ENCODE measurements at regions not wholly inside any gene's neighbourhood (a gene's known extent, or its start where the extent isn't known, plus 50 kb on each side); places are given as distances from the start of the nearest gene placed in this dataset.

DNA sequence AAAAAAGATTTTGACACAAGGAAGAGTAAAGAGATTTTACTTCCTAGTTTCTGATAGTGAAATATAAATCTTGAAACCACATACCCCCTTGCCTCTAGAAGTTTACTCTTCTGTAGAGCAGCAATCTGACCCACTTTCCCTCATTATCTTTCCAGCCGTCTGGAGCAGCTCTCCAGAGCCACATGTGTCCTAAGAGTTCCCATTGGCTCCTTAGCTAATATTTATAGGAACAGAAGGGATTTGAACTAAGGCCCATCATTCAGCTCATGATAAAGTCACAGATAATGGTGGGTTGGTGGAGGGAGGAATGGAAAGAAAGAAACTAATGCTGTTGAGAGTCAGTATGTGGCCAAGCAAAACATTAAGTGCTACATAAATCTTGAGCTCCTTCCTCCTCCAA, 121.8 kb downstream of the INHBA start:
- no TSS peak for BruUV-seq (replicated peaks)
- H3K4me3 Mint-ChIP-seq (ENCODE audit: unreplicated experiment) = no peak overlapping the region

DNA sequence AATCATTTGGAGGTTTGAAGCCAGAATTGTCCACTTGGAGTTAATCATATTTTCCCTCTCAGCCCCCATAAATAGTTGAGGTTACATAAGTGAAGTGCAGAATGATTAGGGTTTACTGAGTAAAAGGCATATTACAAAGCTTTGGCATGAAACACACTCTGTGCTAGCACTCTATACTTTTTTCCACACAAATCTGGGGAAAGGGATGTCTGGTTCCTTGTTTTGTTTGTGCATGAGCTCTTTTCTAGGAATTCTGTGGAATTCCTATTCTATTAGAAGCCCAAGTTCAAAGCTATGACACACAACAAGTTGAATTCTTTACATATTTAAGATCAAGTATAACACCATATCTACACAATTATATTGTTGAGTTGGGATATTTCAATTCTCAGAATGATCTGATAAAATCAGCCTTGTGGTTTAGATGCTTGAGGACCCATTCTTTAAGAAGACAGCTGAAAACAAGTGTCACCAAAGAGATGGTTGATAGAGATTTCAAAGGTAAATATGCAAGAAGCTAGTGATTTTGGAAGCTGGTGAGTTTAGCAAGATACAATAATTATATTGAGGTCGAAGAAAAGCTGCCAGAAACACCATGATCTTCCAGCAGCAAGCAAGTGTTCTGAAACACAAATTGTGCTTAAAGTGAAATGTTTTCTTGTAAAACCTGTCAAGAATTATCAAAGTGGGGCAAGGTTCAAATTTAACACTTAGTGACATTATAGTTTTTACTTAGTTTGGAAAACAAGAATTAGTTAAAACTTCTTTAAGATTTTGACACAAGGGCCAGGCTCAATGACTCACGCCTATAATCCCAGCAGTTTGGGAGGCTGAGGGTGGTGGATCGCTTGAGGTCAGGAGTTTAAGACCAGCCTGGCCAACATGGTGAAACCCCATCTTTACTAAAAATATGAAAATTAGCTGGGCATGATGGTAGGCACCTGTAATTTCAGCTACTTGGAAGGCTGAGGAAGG, 122.6 kb downstream of the INHBA start:
- TF ChIP-seq, protein P1, sequence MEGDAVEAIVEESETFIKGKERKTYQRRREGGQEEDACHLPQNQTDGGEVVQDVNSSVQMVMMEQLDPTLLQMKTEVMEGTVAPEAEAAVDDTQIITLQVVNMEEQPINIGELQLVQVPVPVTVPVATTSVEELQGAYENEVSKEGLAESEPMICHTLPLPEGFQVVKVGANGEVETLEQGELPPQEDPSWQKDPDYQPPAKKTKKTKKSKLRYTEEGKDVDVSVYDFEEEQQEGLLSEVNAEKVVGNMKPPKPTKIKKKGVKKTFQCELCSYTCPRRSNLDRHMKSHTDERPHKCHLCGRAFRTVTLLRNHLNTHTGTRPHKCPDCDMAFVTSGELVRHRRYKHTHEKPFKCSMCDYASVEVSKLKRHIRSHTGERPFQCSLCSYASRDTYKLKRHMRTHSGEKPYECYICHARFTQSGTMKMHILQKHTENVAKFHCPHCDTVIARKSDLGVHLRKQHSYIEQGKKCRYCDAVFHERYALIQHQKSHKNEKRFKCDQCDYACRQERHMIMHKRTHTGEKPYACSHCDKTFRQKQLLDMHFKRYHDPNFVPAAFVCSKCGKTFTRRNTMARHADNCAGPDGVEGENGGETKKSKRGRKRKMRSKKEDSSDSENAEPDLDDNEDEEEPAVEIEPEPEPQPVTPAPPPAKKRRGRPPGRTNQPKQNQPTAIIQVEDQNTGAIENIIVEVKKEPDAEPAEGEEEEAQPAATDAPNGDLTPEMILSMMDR (IDR thresholded peaks at IDR 0.05; ENCODE audit: unreplicated experiment) = no peak
- no peak overlapping the region for H3K27ac Mint-ChIP-seq (ENCODE audit: low read depth, unreplicated experiment)
- intact Hi-C loops (cut with micrococcal nuclease) = loop anchor here (10.0 kb wide), 1 partner anchor 435 kb away; no protein-coding TSS in a partner anchor
- H3K36me3 Mint-ChIP-seq (ENCODE audit: insufficient read depth, unreplicated experiment) = no peaks in the 10 kb centered on the region
- H3K4me1 Mint-ChIP-seq (ENCODE audit: insufficient read depth, unreplicated experiment) = no peaks in the 10 kb centered on the region
- no TSS peak for BruUV-seq (replicated peaks)
- H3K27me3 Mint-ChIP-seq (ENCODE audit: insufficient read depth, unreplicated experiment) = no peaks in the 10 kb centered on the region
- peak; percentile 5 for DNase-seq (ENCODE audit: unreplicated experiment)
- ChIA-PET CTCF (no interaction called here), POLR2A (interaction anchor here (0.5 kb wide), 1 partner anchor 1152 kb away, joined by 3 read pairs; no protein-coding TSS in a partner anchor)
- no peak overlapping the region for H3K4me3 Mint-ChIP-seq (ENCODE audit: unreplicated experiment)
- no peaks in the 10 kb centered on the region for H3K9me3 Mint-ChIP-seq (ENCODE audit: unreplicated experiment)

More for the DNA sequence above, 121.8 kb downstream of the INHBA start:
- no peaks in the 10 kb centered on the region for H3K27me3 Mint-ChIP-seq (ENCODE audit: insufficient read depth, unreplicated experiment)
- no peak overlapping the region for H3K27ac Mint-ChIP-seq (ENCODE audit: low read depth, unreplicated experiment)
- TF ChIP-seq, protein P1 (IDR thresholded peaks at IDR 0.05; ENCODE audit: unreplicated experiment) = no peak
- intact Hi-C loops (cut with micrococcal nuclease) = no loop called here
- H3K4me1 Mint-ChIP-seq (ENCODE audit: insufficient read depth, unreplicated experiment) = no peaks in the 10 kb centered on the region
- ChIA-PET CTCF (no interaction called here), POLR2A (no interaction called here)
- H3K9me3 Mint-ChIP-seq (ENCODE audit: unreplicated experiment) = no peaks in the 10 kb centered on the region
- DNase-seq (ENCODE audit: unreplicated experiment) = no peak
- H3K36me3 Mint-ChIP-seq (ENCODE audit: insufficient read depth, unreplicated experiment) = no peaks in the 10 kb centered on the region

DNA sequence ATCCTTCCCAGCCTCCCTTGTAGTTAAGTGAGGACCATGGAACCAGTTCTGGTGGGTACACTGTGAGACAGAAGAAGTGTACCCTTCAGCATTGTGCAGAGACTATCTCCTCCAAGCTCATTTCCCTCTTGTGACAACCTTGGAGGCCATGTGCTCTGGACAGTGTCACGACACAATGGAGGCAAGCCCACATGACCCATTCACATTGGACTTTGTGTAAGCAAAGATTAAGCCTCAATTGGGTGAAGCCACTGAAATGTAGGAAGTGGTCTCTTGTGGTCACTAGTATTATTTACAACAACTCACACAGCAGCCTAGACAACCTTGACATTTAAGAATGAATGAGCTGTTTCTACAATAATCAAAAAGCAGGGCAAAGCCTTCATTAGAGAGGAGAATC, 124.2 kb downstream of the INHBA start:
- Mint-ChIP-seq H3K27ac (ENCODE audit: low read depth, unreplicated experiment) (no peak overlapping the region), H3K9me3 (ENCODE audit: unreplicated experiment) (no peaks in the 10 kb centered on the region), H3K27me3 (ENCODE audit: insufficient read depth, unreplicated experiment) (no peaks in the 10 kb centered on the region), H3K36me3 (ENCODE audit: insufficient read depth, unreplicated experiment) (no peaks in the 10 kb centered on the region), H3K4me3 (ENCODE audit: unreplicated experiment) (no peak overlapping the region), H3K4me1 (ENCODE audit: insufficient read depth, unreplicated experiment) (no peaks in the 10 kb centered on the region)
- TF ChIP-seq, protein P1 (IDR thresholded peaks at IDR 0.05; ENCODE audit: unreplicated experiment) = no peak
- ChIA-PET POLR2A (interaction anchor here (0.6 kb wide), 1 partner anchor 134 kb away, joined by 3 read pairs; no protein-coding TSS in a partner anchor), CTCF (interaction anchor here (0.5 to 0.9 kb wide), 3 partner anchors 34 to 501 kb away, joined by 3 read pairs; no protein-coding TSS in a partner anchor)
- BruUV-seq (replicated peaks) = no TSS peak
- no peak for DNase-seq (ENCODE audit: unreplicated experiment)
- intact Hi-C loops (cut with micrococcal nuclease) = loop anchor here (10.0 kb wide), 1 partner anchor 434 kb away; no protein-coding TSS in a partner anchor

DNA sequence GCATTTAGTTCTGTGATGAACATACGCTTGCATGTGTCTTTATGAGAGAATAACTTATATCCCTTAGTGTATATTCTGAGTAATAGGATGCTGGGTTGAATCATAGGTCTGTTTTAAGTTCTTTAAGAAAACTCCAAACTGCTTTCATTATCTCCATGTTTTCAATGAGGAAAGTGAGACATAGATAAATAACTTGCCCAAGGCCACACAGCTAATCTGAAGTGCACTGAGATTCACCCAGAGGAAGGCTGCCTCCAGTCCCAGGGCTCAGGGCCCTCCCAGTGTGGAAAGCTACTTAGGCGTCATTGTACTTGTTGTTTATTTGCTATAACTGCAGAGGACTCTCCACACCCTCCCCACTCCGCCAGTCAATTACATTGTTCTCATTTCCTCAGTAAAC, 126.7 kb downstream of the INHBA start:
- ChIA-PET CTCF (no interaction called here), POLR2A (no interaction called here)
- intact Hi-C loops (cut with micrococcal nuclease) = loop anchor here (10.0 kb wide), 1 partner anchor 431 kb away; no protein-coding TSS in a partner anchor
- Mint-ChIP-seq H3K4me3 (ENCODE audit: unreplicated experiment) (no peak overlapping the region), H3K36me3 (ENCODE audit: insufficient read depth, unreplicated experiment) (no peaks in the 10 kb centered on the region), H3K9me3 (ENCODE audit: unreplicated experiment) (no peaks in the 10 kb centered on the region), H3K4me1 (ENCODE audit: insufficient read depth, unreplicated experiment) (peaks cover 6% of the 10 kb centered on the region), H3K27me3 (ENCODE audit: insufficient read depth, unreplicated experiment) (no peaks in the 10 kb centered on the region), H3K27ac (ENCODE audit: low read depth, unreplicated experiment) (no peak overlapping the region)
- DNase-seq (ENCODE audit: unreplicated experiment) = no peak
- TF ChIP-seq, protein P1 (IDR thresholded peaks at IDR 0.05; ENCODE audit: unreplicated experiment) = no peak
- BruUV-seq (replicated peaks) = no TSS peak

All from MCF 10A (cell line).